SK-N-MC (cell line): ENCODE measurements at regions not wholly inside any gene's neighbourhood (a gene's known extent, or its start where the extent isn't known, plus 50 kb on each side); places are given as distances from the start of the nearest gene placed in this dataset.

Experiments
- DNase-seq: peaks from one replicate; pipeline ENCODE4 v3.0.0-alpha.2; 2011; ENCODE audit warnings: low read depth, low spot score
- H3K27ac ChIP-seq: fragments of 200-600 bp; sonication (generic); 2 replicates; pipeline ENCODE4 v1.5.1; 2016; ENCODE audit warnings: mixed run types
- H3K36me3 ChIP-seq: fragments of 200-600 bp; sonication (generic); 2 replicates; pipeline ENCODE4 v1.6.1; 2017; ENCODE audit warnings: antibody characterized with exemption, low read length, mixed read lengths; ENCODE audit not compliant: insufficient read depth
- H3K4me3 ChIP-seq: fragments of 200-600 bp; sonication (generic); 2 replicates; pipeline ENCODE4 v1.5.1; 2016
- H3K9ac ChIP-seq: fragments of 200-600 bp; sonication (generic); 2 replicates; pipeline ENCODE4 v1.8.0; 2017; ENCODE audit warnings: mixed run types, mixed read lengths; ENCODE audit not compliant: insufficient read length
- H3K9me3 ChIP-seq: fragments of 200-600 bp; sonication (generic); 2 replicates; pipeline ENCODE4 v1.6.1; 2017; ENCODE audit warnings: low read depth, mild to moderate bottlenecking, antibody characterized with exemption, low read length, moderate library complexity, mixed read lengths
- EZH2 ChIP-seq: fragments of 200-600 bp; sonication (generic); IDR thresholded peaks from one replicate; pipeline ENCODE4 v1.6.1; 2017; ENCODE audit warnings: antibody characterized with exemption
- FOXP2 ChIP-seq: optimal IDR thresholded peaks from 2 replicates; pipeline ENCODE3; 2011; ENCODE audit warnings: mild to moderate bottlenecking, moderate library complexity; ENCODE audit not compliant: insufficient read depth; ENCODE audit errors: extremely low read length, control extremely low read depth
- POLR2AphosphoS5 ChIP-seq: IDR thresholded peaks from 2 replicates; pipeline ENCODE4 v1.6.1; 2012; ENCODE audit warnings: mild to moderate bottlenecking, low read depth, low read length, borderline replicate concordance

DNA sequence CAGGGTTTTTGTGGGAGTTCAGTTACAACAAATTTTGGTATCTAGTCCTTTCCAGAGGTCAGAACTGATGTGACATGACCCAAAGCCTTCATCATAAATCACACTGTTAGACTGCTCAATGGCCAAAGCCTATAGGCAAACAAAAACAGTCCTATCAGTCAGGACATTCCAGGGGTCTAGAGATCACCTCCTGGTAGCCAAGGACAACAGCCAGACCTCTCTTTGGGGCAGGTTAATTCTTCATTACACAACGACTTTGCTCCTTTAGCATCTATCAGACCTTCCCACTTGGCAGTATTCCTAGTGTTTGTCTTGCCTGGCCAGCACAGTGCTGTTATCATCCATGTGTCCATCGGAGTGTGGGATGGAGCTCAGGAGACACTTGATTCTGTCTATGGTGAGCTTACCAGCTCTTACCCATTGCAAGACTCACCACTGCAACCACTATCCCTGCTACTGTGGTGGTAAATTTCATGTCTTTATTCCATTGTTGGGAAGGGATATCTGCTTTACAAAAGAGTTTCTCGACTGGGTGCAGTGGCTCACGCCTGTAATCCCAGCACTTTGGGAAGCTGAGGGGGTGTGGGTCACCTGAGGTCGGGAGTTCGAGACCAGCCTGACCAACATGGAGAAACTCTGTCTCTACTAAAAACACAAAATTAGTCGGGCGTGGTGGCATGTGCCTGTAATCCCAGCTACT, 95.5 kb upstream of the DHX40 start:
- TF ChIP-seq POLR2AphosphoS5 (no peak), EZH2 (no peak), FOXP2 (no peak)
- no peak overlapping the region for H3K4me3 ChIP-seq

GRCh38 chr17:59470624-59471297, 94.6 kb upstream of the DHX40 start:
- Histone ChIP-seq H3K36me3 (no peaks in the 10 kb centered on the region), H3K9me3 (no peaks in the 10 kb centered on the region), H3K4me3 (no peak overlapping the region), H3K9ac (no peak overlapping the region), H3K27ac (no peak overlapping the region)
- TF ChIP-seq FOXP2 = no peak
- TF ChIP-seq POLR2AphosphoS5 = no peak
- no peak for TF ChIP-seq EZH2
- DNase-seq = no peak

More for the DNA sequence above, 95.5 kb upstream of the DHX40 start:
- Histone ChIP-seq H3K36me3 (no peaks in the 10 kb centered on the region), H3K9me3 (no peaks in the 10 kb centered on the region), H3K27ac (no peak overlapping the region), H3K9ac (no peak overlapping the region)
- DNase-seq = no peak

DNA sequence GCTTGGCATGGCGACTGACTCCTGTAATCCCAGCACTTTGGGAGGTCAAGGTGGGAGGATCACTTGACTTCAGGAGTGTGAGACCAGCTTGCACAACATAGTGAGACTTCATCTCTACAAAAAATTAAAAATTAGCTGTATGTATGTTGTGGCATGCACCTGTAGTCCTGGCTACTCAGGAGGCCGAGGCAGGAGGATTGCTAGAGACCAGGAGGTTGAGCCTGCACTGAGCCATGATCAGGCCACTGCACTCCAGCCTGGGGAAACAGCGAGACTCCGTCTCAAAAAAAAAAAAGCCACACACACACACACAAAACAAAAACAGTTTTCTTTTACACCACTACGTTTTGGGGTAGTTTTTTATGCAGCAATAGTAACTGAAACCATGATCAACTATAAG, 89.0 kb upstream of the DHX40 start:
- Histone ChIP-seq H3K4me3 (no peak overlapping the region), H3K27ac (no peak overlapping the region), H3K9ac (no peak overlapping the region), H3K9me3 (no peaks in the 10 kb centered on the region), H3K36me3 (no peaks in the 10 kb centered on the region)
- no peak for TF ChIP-seq POLR2AphosphoS5
- TF ChIP-seq EZH2 = no peak
- no peak for TF ChIP-seq FOXP2
- DNase-seq = no peak

- H3K9me3 ChIP-seq = no peaks in the 10 kb centered on the region
- peak overlapping the region; percentile 77 for H3K27ac ChIP-seq
- TF ChIP-seq FOXP2 (peak; percentile 91), EZH2 (no peak), POLR2AphosphoS5 (no peak; the same call in 1 of the 2 replicates)
- peak; percentile 66 for DNase-seq
- H3K9ac ChIP-seq = no peak overlapping the region
- no peak overlapping the region for H3K4me3 ChIP-seq
- H3K36me3 ChIP-seq = no peaks in the 10 kb centered on the region
Observed at GRCh38 chr17:59479141-59479540, 86.3 kb upstream of the DHX40 start.

GRCh38 chr17:59483860-59484259, 81.5 kb upstream of the DHX40 start:
- Histone ChIP-seq H3K27ac (no peak overlapping the region), H3K4me3 (no peak overlapping the region), H3K36me3 (no peaks in the 10 kb centered on the region), H3K9ac (no peak overlapping the region), H3K9me3 (no peaks in the 10 kb centered on the region)
- TF ChIP-seq EZH2 = no peak
- TF ChIP-seq FOXP2 = no peak
- no peak for TF ChIP-seq POLR2AphosphoS5
- DNase-seq = no peak

DNA sequence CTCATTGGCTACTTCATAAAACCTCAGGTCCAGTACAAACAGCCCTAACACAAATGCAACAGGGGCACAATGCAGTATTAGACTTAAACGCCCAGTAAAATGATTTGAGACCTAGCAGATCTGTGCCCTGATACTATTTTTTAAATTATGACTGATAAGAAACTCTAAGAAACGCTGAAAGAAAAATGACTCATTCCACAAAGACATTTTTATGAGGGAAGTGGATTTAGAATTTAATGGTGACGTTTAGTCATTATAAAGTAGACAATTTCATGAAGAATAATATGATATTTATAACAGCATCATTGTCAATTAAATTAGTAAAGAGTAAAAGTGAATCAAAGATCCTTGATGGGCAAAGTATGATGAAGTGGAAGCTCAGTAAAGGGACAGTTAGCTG, 80.4 kb upstream of the DHX40 start:
- H3K36me3 ChIP-seq = no peaks in the 10 kb centered on the region
- no peak overlapping the region for H3K27ac ChIP-seq
- no peaks in the 10 kb centered on the region for H3K9me3 ChIP-seq
- H3K4me3 ChIP-seq = no peak overlapping the region
- no peak for DNase-seq
- TF ChIP-seq POLR2AphosphoS5 (no peak), FOXP2 (no peak), EZH2 (no peak)
- H3K9ac ChIP-seq = no peak overlapping the region

- TF ChIP-seq POLR2AphosphoS5 = no peak
- no peak for TF ChIP-seq EZH2
- no peak for DNase-seq
Observed at GRCh38 chr17:59485946-59486345, 79.5 kb upstream of the DHX40 start.

GRCh38 chr17:59487161-59487873, 78.1 kb upstream of the DHX40 start:
- no peaks in the 10 kb centered on the region for H3K36me3 ChIP-seq
- H3K9me3 ChIP-seq = no peaks in the 10 kb centered on the region
- H3K9ac ChIP-seq = no peak overlapping the region
- no peak overlapping the region for H3K4me3 ChIP-seq
- TF ChIP-seq FOXP2 (no peak), EZH2 (no peak)
- no peak for DNase-seq
- no peak overlapping the region for H3K27ac ChIP-seq

More at GRCh38 chr17:59485946-59486345, 79.5 kb upstream of the DHX40 start:
- Histone ChIP-seq H3K36me3 (no peaks in the 10 kb centered on the region), H3K9ac (no peak overlapping the region), H3K9me3 (no peaks in the 10 kb centered on the region), H3K4me3 (peak overlapping the region; percentile 3), H3K27ac (no peak overlapping the region)
